ENCODE measurements at regions not wholly inside any gene's neighbourhood (a gene's known extent, or its start where the extent isn't known, plus 50 kb on each side); places are given as distances from the start of the nearest gene placed in this dataset.
"Not testable (repeated sequence)": the region's sequence is repeated elsewhere in the genome, so short reads cannot be mapped to it uniquely, and the experiment has no call there.

GRCh38 chr14:89519040-89519439 is 102.0 kb upstream of the FOXN3 start:
- intact Hi-C loops (cut with DNase I), result no loop called here
- no peak for DNase-seq (ENCODE audit: low spot score)

GRCh38 chr14:89516173-89516572 is 99.1 kb upstream of the FOXN3 start:
- intact Hi-C loops (cut with DNase I), result no loop called here
- DNase-seq (ENCODE audit: low spot score), result no peak

- DNase-seq (ENCODE audit: low spot score), result no peak
- intact Hi-C loops (cut with DNase I), result no loop called here
These were observed 97.6 kb upstream of the FOXN3 start for GRCh38 chr14:89514601-89515000.

- no peak for DNase-seq (ENCODE audit: low spot score)
- intact Hi-C loops (cut with DNase I), result no loop called here
These were observed 92.9 kb upstream of the FOXN3 start for GRCh38 chr14:89509891-89510290.

GRCh38 chr14:89508863-89509262 is 91.8 kb upstream of the FOXN3 start:
- intact Hi-C loops (cut with DNase I), result no loop called here
- no peak for DNase-seq (ENCODE audit: low spot score)

- DNase-seq (ENCODE audit: low spot score), result no peak
- intact Hi-C loops (cut with DNase I), result no loop called here
These were observed 91.0 kb upstream of the FOXN3 start for GRCh38 chr14:89507926-89508460.

- no peak for DNase-seq (ENCODE audit: low spot score)
- intact Hi-C loops (cut with DNase I), result no loop called here
These were observed 90.5 kb upstream of the FOXN3 start for GRCh38 chr14:89507521-89507920.

- intact Hi-C loops (cut with DNase I); DNase-seq (ENCODE audit: low spot score): not testable (repeated sequence)
These were observed 89.9 kb upstream of the FOXN3 start for GRCh38 chr14:89506891-89507452.

GRCh38 chr14:89504602-89505313 is 87.7 kb upstream of the FOXN3 start:
- intact Hi-C loops (cut with DNase I), result no loop called here
- no peak for DNase-seq (ENCODE audit: low spot score)

GRCh38 chr14:89504091-89504490 is 87.1 kb upstream of the FOXN3 start:
- no peak for DNase-seq (ENCODE audit: low spot score)
- intact Hi-C loops (cut with DNase I), result no loop called here

GRCh38 chr14:89503431-89503996 is 86.5 kb upstream of the FOXN3 start:
- DNase-seq (ENCODE audit: low spot score), result no peak
- intact Hi-C loops (cut with DNase I), result no loop called here

GRCh38 chr14:89502966-89503365 is 85.9 kb upstream of the FOXN3 start:
- intact Hi-C loops (cut with DNase I), result no loop called here
- DNase-seq (ENCODE audit: low spot score), result no peak

- intact Hi-C loops (cut with DNase I), result no loop called here
- no peak for DNase-seq (ENCODE audit: low spot score)
These were observed 84.3 kb upstream of the FOXN3 start for GRCh38 chr14:89501381-89501780.

- no peak for DNase-seq (ENCODE audit: low spot score)
- intact Hi-C loops (cut with DNase I), result no loop called here
These were observed 83.3 kb upstream of the FOXN3 start for GRCh38 chr14:89500303-89500702.

GRCh38 chr14:89498878-89499277 is 81.8 kb upstream of the FOXN3 start:
- intact Hi-C loops (cut with DNase I), result no loop called here
- no peak for DNase-seq (ENCODE audit: low spot score)

GRCh38 chr14:89495718-89496117 is 78.7 kb upstream of the FOXN3 start:
- DNase-seq (ENCODE audit: low spot score), result no peak
- intact Hi-C loops (cut with DNase I), result no loop called here

- no peak for DNase-seq (ENCODE audit: low spot score)
- intact Hi-C loops (cut with DNase I), result no loop called here
These were observed 77.0 kb upstream of the FOXN3 start for GRCh38 chr14:89493877-89494634.

- intact Hi-C loops (cut with DNase I), result no loop called here
- no peak for DNase-seq (ENCODE audit: low spot score)
These were observed 76.4 kb upstream of the FOXN3 start for GRCh38 chr14:89493406-89493805.

GRCh38 chr14:89491711-89492381 is 74.8 kb upstream of the FOXN3 start:
- intact Hi-C loops (cut with DNase I), result no loop called here
- DNase-seq (ENCODE audit: low spot score), result no peak

- intact Hi-C loops (cut with DNase I), result no loop called here
These were observed 73.4 kb upstream of the FOXN3 start for GRCh38 chr14:89490466-89490865.

More at GRCh38 chr14:89490466-89490865, 73.4 kb upstream of the FOXN3 start:
- DNase-seq (ENCODE audit: low spot score), result no peak

All from cardiac septum (tissue), 1 donor.